Stimulated activated CD8-positive, alpha-beta memory T cell treated with anti-CD3 and anti-CD28 coated beads, Interleukin-15, amount 100 ng/mL, for 24 hours (primary cell): ENCODE measurements at regions not wholly inside any gene's neighbourhood (a gene's known extent, or its start where the extent isn't known, plus 50 kb on each side); places are given as distances from the start of the nearest gene placed in this dataset.
"Not testable (repeated sequence)": the region's sequence is repeated elsewhere in the genome, so short reads cannot be mapped to it uniquely, and the experiment has no call there.

Experiments
- DNase-seq: peaks from one replicate; pipeline ENCODE4 v3.0.0-alpha.2; 2020; ENCODE audit warnings: low read depth

GRCh38 chr4:164095313-164096110 lies 601.0 kb downstream of the TMA16 start:
- DNase-seq, result no peak

GRCh38 chr4:164096766-164097518 lies 602.5 kb downstream of the TMA16 start:
- DNase-seq, result no peak

- not testable (repeated sequence) for DNase-seq
Measured at GRCh38 chr4:164100741-164101365, 606.4 kb downstream of the TMA16 start.

- DNase-seq, result no peak
Measured at GRCh38 chr4:164108971-164109370, 614.5 kb downstream of the TMA16 start.

DNA sequence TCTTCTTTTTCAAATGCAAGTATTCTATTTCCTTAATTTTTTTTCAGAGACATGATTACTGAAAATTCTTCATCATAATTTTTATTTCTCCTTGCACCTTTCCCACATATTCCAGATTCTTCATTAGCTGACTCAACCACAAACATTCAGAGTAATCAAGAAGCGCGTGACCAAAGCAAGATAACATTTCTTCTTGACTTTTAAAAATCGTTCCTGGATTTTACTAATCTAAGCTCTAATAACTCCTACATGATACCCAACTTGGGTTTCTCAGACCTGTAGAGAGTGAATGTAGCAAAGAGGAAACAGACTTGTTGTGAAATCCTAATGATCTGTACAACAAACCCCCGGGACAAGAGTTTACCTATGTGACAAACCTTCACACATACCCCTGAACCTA lies 615.0 kb downstream of the TMA16 start:
- DNase-seq, result no peak

DNA sequence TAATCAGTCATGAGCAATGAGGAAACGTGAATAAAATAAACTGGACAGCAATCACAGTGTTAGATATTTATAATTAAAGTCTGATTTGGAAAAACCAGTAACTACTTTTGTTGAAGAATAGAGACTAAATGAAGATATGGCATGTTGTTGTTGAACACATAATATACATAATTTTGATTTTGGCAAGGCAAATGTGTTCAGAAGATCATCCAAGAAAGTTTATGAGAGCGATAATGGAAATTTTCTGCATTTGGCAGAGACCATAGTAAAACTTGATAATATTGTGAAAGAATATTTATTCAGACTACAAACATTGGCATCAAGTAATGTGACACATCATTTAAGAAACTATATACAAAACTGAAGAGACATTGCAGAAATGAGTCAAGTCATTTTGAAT lies 620.7 kb downstream of the TMA16 start:
- DNase-seq, result no peak

- DNase-seq, result no peak
Measured at GRCh38 chr4:164116286-164116685, 621.8 kb downstream of the TMA16 start.

GRCh38 chr4:164134388-164134787 lies 619.5 kb upstream of the SMIM31 start:
- no peak for DNase-seq

DNA sequence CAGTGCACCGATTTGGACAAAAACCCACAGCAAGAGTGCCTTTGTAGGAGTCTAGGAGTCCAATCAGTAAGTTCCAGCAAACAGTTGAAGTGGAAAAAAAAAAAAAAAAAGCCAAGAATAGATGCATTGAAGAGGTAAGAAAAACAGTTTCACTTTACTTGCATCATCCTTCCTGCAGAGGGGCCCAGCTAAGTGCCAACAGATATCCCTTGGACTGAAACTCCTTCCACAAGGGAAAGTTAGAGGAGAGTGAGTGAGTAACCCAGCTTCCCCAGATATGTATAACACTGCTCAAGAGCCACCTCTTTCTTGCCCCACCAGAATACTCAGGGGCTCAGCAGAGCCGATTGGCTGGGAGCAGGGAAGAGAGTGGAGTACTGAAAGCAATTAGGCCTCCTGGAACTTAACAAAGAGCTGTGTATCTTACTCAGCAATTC lies 617.7 kb upstream of the SMIM31 start:
- no peak for DNase-seq

DNA sequence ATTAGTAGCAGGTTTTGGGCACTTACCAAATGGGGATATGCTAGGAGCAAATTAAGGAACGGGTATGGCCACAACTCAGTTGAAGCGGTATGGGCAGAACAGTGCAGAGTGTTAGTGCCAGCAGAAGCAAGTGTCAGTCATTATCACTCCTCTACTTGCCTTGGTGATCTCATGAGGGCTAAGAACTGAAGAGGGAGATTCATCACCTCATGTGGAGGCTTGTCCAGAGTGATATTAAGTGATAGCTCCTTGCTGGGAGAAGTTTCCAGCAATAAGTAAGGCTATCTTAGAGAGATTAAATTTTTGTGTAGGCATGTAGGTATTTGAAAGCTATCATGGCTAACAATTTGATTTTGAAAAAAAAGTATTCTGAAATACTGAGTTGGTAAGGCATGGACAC lies 615.4 kb upstream of the SMIM31 start:
- no peak for DNase-seq

DNA sequence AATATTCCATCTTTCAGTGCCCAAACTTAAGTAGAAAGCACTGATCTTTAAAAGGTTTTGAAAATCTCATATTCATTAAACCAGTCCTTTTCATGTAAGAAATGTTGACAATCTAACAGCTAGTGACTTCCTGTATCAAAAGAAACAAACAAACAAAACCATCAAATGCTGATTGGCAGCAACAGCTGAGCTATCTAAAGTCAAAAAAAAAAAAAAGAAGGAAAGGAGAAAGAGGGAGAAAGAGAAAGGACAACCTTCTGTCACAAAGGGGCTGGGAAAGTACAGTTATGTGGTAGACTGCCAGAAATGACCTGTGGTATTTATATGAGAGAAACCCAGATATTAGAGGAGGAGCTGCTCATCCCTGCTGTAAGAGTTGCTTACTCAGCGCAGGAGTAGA lies 614.6 kb upstream of the SMIM31 start:
- DNase-seq, result no peak

GRCh38 chr4:164141755-164142375 lies 612.1 kb upstream of the SMIM31 start:
- not testable (repeated sequence) for DNase-seq

DNA sequence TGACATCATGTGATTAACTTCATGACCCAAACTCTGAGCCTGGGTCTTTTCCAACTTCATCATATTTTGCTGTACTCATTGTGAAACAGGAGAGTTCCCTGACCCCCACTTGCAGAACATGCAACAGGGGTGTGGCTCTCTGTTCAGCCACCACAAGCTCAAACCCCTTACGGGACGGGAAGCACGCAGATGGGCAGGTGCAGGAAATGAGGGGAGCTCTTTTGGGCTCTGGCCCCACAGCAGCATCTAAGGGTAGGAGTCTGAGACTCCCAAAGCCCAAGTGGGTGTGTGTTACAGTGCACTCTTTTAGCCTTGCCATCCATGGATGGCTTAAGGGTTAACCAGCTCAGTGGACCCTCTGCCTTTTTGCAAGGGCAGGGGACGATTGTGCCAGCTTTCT lies 599.5 kb upstream of the SMIM31 start:
- no peak for DNase-seq

- DNase-seq, result no peak
Measured at GRCh38 chr4:164169591-164169990, 584.3 kb upstream of the SMIM31 start.

GRCh38 chr4:164177153-164177552 lies 576.8 kb upstream of the SMIM31 start:
- no peak for DNase-seq

- DNase-seq, result no peak
Measured at GRCh38 chr4:164177753-164178152, 576.2 kb upstream of the SMIM31 start.

DNA sequence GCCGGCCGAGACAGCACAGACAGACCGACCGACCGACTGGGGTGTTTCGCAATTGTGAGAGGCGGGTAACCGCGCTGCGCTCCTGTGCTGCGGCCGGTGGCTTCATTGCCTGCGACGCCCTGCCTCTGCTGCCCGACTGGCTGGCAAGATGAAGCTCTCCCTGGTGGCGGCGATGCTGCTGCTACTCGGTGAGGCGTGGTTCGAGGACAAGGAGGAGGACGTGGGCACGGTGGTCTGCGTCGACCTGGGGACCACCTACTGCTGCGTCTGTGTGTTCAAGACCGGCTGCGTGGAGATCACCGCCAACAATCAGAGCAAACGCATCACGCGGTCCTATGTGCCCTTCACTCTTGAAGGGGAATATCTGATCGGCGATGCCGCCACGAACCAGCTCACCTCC lies 565.7 kb upstream of the SMIM31 start:
- DNase-seq, result no peak

GRCh38 chr4:164192844-164193243 lies 561.1 kb upstream of the SMIM31 start:
- no peak for DNase-seq

DNA sequence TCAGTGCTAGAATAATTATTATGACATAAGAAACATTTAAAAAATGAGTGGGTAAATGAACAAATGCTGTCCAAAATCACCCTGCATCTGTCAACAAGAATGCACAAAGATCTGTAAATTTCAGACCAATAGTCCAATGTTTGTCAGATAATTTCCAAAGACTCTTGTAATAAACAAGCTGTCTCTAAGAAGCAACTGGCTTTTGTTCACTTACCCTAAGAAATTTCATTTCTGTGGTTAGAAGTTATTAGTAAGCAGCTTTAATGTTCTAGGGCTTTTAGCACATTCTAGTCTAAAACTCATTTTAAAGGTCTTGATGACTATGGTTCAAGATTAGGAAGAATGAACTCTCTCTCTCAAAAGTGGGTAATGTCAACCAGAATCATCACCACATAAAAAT lies 560.3 kb upstream of the SMIM31 start:
- DNase-seq, result no peak

DNA sequence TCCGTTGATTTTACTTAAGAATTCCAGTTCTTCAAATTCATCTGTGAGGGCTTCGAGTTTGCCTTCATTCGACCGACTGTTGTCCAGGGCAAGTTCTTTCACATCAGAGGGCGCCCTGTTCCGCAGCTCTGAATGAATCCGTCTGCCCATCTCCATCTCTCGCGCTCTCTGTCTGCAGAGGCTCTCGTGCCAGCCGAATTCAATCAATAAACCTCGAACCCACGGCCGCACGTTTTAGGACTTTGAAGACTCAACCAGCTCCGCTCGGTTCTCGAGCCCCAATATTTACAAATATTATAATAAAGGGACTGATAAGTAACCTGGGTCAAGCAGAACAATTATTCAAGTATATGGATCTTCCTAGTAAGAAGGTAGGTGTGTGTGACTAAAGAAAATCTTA lies 556.4 kb upstream of the SMIM31 start:
- no peak for DNase-seq

DNA sequence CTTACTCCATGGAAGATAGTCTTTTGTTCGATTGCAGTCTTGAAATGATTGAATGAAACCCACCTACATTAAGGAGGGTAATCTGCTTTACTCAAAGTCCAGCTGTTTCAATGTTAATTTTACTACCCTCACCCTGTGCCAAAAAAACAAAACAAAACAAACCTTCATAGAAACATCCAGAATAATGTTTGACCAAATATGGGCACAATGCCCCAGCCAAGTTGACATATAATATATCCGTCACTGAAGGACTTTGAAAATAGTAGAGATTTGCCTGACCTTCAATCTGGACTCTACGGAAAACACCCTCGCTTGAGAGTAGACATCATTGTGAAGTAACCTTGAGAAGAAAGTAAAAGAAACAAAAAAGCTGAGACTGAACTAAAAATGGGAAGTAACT lies 550.5 kb upstream of the SMIM31 start:
- no peak for DNase-seq

DNA sequence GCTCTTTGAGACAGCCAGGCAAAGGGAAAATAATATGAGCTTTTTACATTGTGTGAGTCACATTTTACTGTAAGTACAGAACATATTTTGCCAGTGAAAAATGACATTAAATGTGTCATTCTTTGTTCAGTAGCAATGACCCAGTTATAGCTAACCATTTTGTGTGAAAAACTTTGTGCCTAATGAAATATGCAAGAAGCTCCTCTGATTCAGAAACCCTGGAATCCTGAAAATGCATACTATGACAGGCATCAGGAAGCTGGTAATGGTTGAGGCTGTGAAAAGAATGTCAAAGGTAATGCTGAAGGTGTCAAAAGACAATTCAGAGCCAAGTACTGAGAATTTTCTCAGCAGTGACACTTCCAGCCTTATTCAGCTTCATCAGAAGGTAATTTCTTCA lies 549.5 kb upstream of the SMIM31 start:
- no peak for DNase-seq

GRCh38 chr4:164207460-164207859 lies 546.5 kb upstream of the SMIM31 start:
- DNase-seq, result no peak
